M059J (cell line): ENCODE measurements at regions not wholly inside any gene's neighbourhood (a gene's known extent, or its start where the extent isn't known, plus 50 kb on each side); places are given as distances from the start of the nearest gene placed in this dataset.
"Not testable (repeated sequence)": the region's sequence is repeated elsewhere in the genome, so short reads cannot be mapped to it uniquely, and the experiment has no call there.

Source experiments
- DNase-seq: peaks from one replicate; pipeline ENCODE4 v3.0.0-alpha.2; 2012; ENCODE audit warnings: low read depth

DNA sequence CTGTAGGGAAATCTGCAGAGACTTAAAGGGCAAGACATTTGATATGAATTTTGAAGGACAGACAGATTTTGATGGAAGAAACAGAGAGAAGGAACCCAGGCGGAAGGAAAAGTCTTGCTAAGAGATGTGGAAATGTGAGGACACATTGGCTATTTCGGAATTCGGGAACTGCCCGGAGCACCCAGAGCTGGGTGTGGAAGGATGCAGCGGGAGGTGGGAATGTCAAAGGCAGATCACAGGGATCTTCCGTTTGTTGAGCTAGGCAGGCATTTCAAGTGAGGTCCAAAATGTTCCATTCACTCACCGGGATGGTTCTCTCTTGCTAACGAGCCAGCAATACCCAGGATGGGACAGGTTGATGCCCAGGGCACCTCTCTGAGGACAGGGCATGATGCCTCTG is 87.2 kb upstream of the CTBP2 start:
- DNase-seq = no peak

- DNase-seq = no peak
These were observed 83.3 kb upstream of the CTBP2 start for GRCh38 chr10:125243532-125244253.

GRCh38 chr10:125238682-125239081 is 78.3 kb upstream of the CTBP2 start:
- no peak for DNase-seq

- DNase-seq = no peak
These were observed 75.7 kb upstream of the CTBP2 start for GRCh38 chr10:125236091-125236490.

- DNase-seq = no peak
These were observed 75.0 kb upstream of the CTBP2 start for GRCh38 chr10:125235093-125236069.

GRCh38 chr10:125234576-125234975 is 74.2 kb upstream of the CTBP2 start:
- DNase-seq = peak; percentile 16

DNA sequence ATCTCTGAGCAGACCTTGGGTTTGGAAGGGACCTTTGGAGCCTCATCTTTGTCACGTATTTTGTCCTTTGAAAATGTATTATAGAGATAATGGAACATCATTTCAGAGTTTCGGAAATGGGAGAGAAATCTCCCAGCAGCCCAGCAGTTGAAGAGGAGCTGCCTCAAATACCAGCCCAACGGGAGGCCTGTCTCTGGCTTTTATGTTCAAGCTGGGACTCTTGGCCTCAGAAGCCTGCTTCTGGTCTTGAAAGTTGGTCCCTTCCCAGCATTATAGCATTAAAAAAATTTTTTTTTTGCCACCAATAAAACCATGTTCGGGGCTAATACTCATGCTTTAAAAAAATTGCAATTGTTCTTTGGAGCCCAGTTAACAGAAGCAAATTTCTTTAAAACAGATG is 73.4 kb upstream of the CTBP2 start:
- DNase-seq = no peak

- DNase-seq = peak; percentile 29
These were observed 72.5 kb upstream of the CTBP2 start for GRCh38 chr10:125232841-125233240.

GRCh38 chr10:125231813-125232475 is 71.6 kb upstream of the CTBP2 start:
- DNase-seq = no peak

DNA sequence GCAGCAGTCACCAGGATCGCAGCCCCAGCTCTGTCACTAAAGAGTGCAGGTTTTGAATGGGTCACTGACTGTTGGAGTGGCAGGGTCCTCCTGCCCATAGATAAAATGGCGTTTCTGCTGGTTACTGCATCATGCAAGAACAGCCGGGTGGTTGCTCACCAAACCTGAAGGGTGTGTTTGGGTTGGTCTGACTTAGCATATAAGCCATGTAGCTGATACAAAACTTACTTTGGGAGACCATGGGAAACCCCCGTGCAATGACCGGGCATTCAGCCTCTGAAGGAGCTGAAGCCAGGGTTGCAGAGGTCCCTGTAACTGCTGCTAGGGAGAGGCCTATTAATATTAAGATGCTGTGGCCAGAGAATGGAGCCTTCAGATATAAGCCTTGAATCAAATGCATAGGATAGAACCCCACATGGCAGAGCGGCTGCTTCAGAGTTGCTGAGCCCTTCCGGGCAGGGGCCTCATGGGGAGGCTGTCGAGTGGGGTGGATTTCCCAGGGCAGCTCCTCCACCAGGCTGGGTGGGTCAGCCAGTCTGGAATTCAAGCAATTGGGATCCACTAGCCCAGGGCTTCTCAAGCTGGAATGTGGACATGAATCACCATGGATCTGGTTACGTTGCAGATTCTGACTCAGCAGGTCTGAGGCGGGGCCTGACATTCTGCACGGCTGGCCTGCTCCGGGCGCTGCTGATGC is 70.9 kb upstream of the CTBP2 start:
- DNase-seq = peak; percentile 93

GRCh38 chr10:125230251-125230650 is 69.9 kb upstream of the CTBP2 start:
- no peak for DNase-seq

GRCh38 chr10:125228245-125228940 is 68.0 kb upstream of the CTBP2 start:
- not testable (repeated sequence) for DNase-seq

- no peak for DNase-seq
These were observed 67.2 kb upstream of the CTBP2 start for GRCh38 chr10:125227546-125227945.

DNA sequence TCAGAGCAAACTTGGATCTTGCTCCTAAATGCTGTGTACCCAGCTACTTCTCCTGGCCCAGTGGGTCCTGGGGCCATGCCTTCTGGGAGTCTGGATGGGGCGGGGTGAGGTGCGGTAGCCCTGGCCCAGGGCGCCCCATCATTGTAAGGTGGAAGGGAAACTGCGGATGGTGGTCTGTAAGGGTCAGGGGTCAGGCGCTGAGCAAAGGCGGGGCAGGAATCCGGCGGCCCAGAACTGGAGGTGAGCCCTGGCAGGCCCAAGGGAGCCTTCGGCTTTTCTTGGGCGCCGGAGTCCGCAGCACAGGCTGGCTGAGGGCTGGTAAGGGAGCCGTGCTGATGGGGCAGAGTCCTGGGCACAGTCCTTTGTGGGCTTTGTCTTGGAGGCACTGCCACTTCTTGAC is 66.5 kb upstream of the CTBP2 start:
- no peak for DNase-seq

DNA sequence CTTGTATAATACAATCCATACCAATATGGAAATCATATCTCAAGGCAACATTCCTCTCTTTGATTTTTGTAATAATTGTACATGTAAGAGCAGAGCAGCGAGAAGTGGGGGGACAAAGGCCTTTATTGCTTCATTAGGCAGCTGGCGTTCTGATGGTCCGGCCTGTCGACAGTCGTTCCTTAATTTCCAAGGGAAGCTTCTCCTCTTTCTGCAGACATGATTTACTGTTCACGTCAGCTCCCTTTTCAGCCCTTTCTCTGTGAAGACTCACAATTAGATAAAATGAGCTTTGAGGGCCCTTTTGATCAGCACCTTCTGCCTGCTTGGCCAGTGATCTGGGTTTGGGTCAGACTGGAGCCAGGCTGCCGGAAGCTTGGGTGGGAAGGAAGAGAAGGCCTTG is 65.6 kb upstream of the CTBP2 start:
- no peak for DNase-seq

- no peak for DNase-seq
These were observed 64.7 kb upstream of the CTBP2 start for GRCh38 chr10:125225051-125225450.

- DNase-seq = no peak
These were observed 62.3 kb upstream of the CTBP2 start for GRCh38 chr10:125222515-125223308.

GRCh38 chr10:125221716-125222115 is 61.4 kb upstream of the CTBP2 start:
- no peak for DNase-seq

GRCh38 chr10:125219776-125220175 is 59.4 kb upstream of the CTBP2 start:
- no peak for DNase-seq

DNA sequence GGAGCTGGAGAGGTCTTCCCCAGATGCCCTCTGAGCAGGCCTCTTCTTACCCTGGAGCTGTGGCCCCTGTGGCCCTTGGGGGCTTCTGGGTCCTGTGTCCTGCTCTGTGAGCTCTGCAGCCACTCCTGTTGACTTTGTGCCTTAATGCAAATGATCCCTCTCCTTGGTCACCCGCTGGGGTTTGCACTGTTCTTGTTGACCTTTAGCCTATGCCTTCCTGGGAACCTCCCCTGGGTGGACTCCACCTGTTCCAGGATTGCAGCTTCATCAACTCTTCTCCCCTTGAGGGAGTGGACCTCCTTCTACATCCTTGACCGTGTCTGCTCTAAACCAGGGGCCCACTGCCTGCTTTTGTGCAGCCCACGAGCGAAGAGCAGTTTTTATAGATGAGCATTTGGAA is 58.6 kb upstream of the CTBP2 start:
- DNase-seq = no peak
